ENCODE measurements at regions not wholly inside any gene's neighbourhood (a gene's known extent, or its start where the extent isn't known, plus 50 kb on each side); places are given as distances from the start of the nearest gene placed in this dataset.

DNA sequence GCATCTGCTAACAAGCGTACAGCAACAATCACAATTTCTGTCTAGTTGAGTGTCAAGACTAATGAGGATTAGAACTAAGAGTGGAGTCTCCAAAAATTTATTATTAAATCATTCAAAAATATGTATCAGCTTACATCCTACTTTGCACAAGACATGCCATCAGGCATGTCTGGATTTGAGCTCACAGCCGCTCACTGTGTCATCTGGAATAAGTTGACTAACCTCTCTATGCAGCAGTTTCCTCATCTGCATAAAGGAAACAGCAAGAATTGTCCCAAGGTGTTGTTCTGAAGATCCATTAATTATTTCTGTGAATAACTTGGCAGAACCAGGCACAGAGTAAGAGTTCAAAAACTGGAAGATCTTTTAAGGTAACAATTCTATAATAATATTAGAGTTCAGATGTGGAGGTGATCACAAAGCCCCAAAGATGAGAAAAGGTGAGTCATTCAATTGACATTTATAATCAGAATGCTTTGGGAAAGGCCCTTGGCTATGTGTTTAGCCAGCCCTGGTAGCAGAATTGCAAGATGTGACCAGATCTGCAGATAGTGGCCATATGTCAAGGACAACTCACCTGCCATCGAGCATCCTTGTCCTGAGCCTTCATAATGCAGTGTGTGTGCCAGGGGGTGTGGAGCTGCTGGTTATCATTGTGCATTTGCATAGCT, 264.0 kb downstream of the FOXA2 start:
- dilution Hi-C loops (cut with MboI; ENCODE audit: extremely low pct_ligation_motif_present, low sequenced_read_pairs), result no loop called here
- peak overlapping the region; percentile 44 for H2AFZ ChIP-seq (ENCODE audit: control insufficient read depth, low read length)
- peaks cover 17% of the 10 kb centered on the region for H3K4me1 ChIP-seq (ENCODE audit: control insufficient read depth, extremely low read depth, insufficient read depth, low read length)
- H3K79me2 ChIP-seq (ENCODE audit: control insufficient read depth, insufficient read depth, low read length), result no peaks in the 10 kb centered on the region
- H3K27ac ChIP-seq (ENCODE audit: control insufficient read depth, insufficient read depth, low read length), result peak overlapping the region; percentile 53
- H3K27me3 ChIP-seq (ENCODE audit: control insufficient read depth, extremely low read depth, insufficient read depth, low read length), result no peaks in the 10 kb centered on the region
- H4K20me1 ChIP-seq (ENCODE audit: control insufficient read depth, extremely low read depth, insufficient read depth, low read length), result no peaks in the 10 kb centered on the region
- H3K9ac ChIP-seq (ENCODE audit: control insufficient read depth, extremely low read depth, insufficient read depth, low read length), result peak overlapping the region; percentile 3
- DNase-seq (ENCODE audit: low read depth, low spot score) (no peak), FAIRE-seq (peak; percentile 90)
- H3K9me3 ChIP-seq (ENCODE audit: control insufficient read depth, low read depth, low read length), result no peaks in the 10 kb centered on the region
- H3K36me3 ChIP-seq (ENCODE audit: control insufficient read depth in 2 of 2, extremely low read depth in 1 of 2, insufficient read depth in 2 of 2, low read length in 2 of 2), result no peaks in the 10 kb centered on the region
- no peaks in the 10 kb centered on the region for H3K9me1 ChIP-seq (ENCODE audit: control insufficient read depth, extremely low read depth, insufficient read depth, low read length)
- TF ChIP-seq CTCF (optimal IDR thresholded peaks at IDR 0.05 in 1 of 3, IDR thresholded peaks at IDR 0.05 in 1 of 3, conservative IDR thresholded peaks at IDR 0.05 in 1 of 3; ENCODE audit: extremely low read depth in 1 of 3, insufficient read depth in 2 of 3, low read length in 3 of 3), result no peak
- no peak for TF ChIP-seq EZH2 (IDR thresholded peaks at IDR 0.05; ENCODE audit: low read length)
- H3K4me2 ChIP-seq (ENCODE audit: control insufficient read depth, extremely low read depth, insufficient read depth, low read depth, low read length), result peak overlapping the region; percentile 39
- H3K4me3 ChIP-seq (ENCODE audit: control insufficient read depth in 2 of 3, extremely low read depth in 1 of 3, insufficient read depth in 2 of 3, low read depth in 1 of 3, low read length in 3 of 3), result peak overlapping the region in 2 of 3 experiments; percentile 11 to 48

DNA sequence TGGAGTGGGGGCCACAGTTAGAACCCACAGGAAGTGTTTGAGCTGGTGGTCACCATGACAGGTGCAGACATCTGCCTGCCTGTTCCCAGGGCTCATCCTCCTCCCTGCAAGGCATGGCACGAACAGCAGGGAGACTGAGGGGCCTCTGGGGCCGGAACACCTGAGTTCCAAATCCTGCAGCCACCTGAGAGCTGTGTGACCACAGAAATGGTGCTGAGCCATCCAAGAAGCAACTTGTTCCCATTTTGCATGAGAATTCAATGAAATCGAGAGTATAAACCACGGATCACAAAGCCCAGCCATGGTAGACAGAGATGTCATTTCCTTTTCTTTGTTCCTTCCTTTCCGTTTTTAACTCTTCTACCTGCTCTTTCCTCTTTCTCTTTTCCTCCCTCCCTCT, 268.6 kb downstream of the FOXA2 start:
- dilution Hi-C loops (cut with MboI; ENCODE audit: extremely low pct_ligation_motif_present, low sequenced_read_pairs), result no loop called here
- no peaks in the 10 kb centered on the region for H3K27me3 ChIP-seq (ENCODE audit: control insufficient read depth, extremely low read depth, insufficient read depth, low read length)
- no peak for FAIRE-seq

More for the DNA sequence above, 268.6 kb downstream of the FOXA2 start:
- no peak for TF ChIP-seq CTCF (optimal IDR thresholded peaks at IDR 0.05 in 1 of 3, IDR thresholded peaks at IDR 0.05 in 1 of 3, conservative IDR thresholded peaks at IDR 0.05 in 1 of 3; ENCODE audit: extremely low read depth in 1 of 3, insufficient read depth in 2 of 3, low read length in 3 of 3)
- TF ChIP-seq EZH2 (IDR thresholded peaks at IDR 0.05; ENCODE audit: low read length), result no peak
- Histone ChIP-seq H3K4me3 (ENCODE audit: control insufficient read depth in 2 of 3, extremely low read depth in 1 of 3, insufficient read depth in 2 of 3, low read depth in 1 of 3, low read length in 3 of 3) (no peak overlapping the region), H2AFZ (ENCODE audit: control insufficient read depth, low read length) (no peak overlapping the region), H3K27ac (ENCODE audit: control insufficient read depth, insufficient read depth, low read length) (no peak overlapping the region), H3K9ac (ENCODE audit: control insufficient read depth, extremely low read depth, insufficient read depth, low read length) (no peak overlapping the region), H3K4me1 (ENCODE audit: control insufficient read depth, extremely low read depth, insufficient read depth, low read length) (peaks cover 12% of the 10 kb centered on the region), H4K20me1 (ENCODE audit: control insufficient read depth, extremely low read depth, insufficient read depth, low read length) (no peaks in the 10 kb centered on the region), H3K9me1 (ENCODE audit: control insufficient read depth, extremely low read depth, insufficient read depth, low read length) (no peaks in the 10 kb centered on the region), H3K79me2 (ENCODE audit: control insufficient read depth, insufficient read depth, low read length) (no peaks in the 10 kb centered on the region), H3K9me3 (ENCODE audit: control insufficient read depth, low read depth, low read length) (no peaks in the 10 kb centered on the region), H3K36me3 (ENCODE audit: control insufficient read depth in 2 of 2, extremely low read depth in 1 of 2, insufficient read depth in 2 of 2, low read length in 2 of 2) (no peaks in the 10 kb centered on the region), H3K4me2 (ENCODE audit: control insufficient read depth, extremely low read depth, insufficient read depth, low read depth, low read length) (no peak overlapping the region)
- no peak for DNase-seq (ENCODE audit: low read depth, low spot score)
